IMR-90 (cell line): ENCODE measurements at regions not wholly inside any gene's neighbourhood (a gene's known extent, or its start where the extent isn't known, plus 50 kb on each side); places are given as distances from the start of the nearest gene placed in this dataset.

Experiments used
- ATAC-seq: fragments of 200-7000 bp; cut with Tn5 transposase; 2 replicates; pipeline ENCODE4 v1.9.1; 2020; ENCODE audit warnings: low read depth, mild to moderate bottlenecking, moderate library complexity
- BruUV-seq: library from RNA; stranded (reverse); fragments of 400-500 nt; replicated peaks from 2 replicates; lab custom pipeline; 2021; lab: Mats Ljungman, UMichigan
- CTCF ChIA-PET: fragments of 300-600 bp; formaldehyde crosslinking; extraction: SDS; loops from one replicate; lab custom pipeline; 2021; ENCODE audit warnings: antibody characterized with exemption; lab: Yijun Ruan, JAX
- POLR2A ChIA-PET: fragments of 300-600 bp; sonication (Branson Sonifier 250); formaldehyde crosslinking; loops from one replicate; lab custom pipeline; 2022; ENCODE audit warnings: antibody characterized with exemption; ENCODE audit not compliant: unreplicated experiment; lab: Charles Lee
- DNase-seq: peaks from one replicate; pipeline ENCODE4 v3.0.0; 2013
- H2AFZ ChIP-seq: replicated peaks from 2 replicates; pipeline ENCODE3; 2013; ENCODE audit warnings: low read length, mild to moderate bottlenecking; ENCODE audit not compliant: poor library complexity
- H2AK5ac ChIP-seq: 2 replicates; pipeline ENCODE4 v1.6.1; 2013; ENCODE audit warnings: low read depth, low read length, inconsistent platforms
- H2AK9ac ChIP-seq: replicated peaks from 2 replicates; pipeline ENCODE3; 2013; ENCODE audit warnings: mild to moderate bottlenecking, low read depth, low read length, moderate library complexity; ENCODE audit not compliant: poor library complexity
- H2BK120ac ChIP-seq: 2 replicates; pipeline ENCODE4 v1.6.1; 2013; ENCODE audit warnings: low read depth, low read length, inconsistent platforms
- H2BK15ac ChIP-seq: 3 replicates; pipeline ENCODE4 v1.6.1; 2013; ENCODE audit warnings: low read depth, low read length, inconsistent platforms
- H2BK20ac ChIP-seq: 2 replicates; pipeline ENCODE4 v1.6.1; 2013; ENCODE audit warnings: low read depth, mild to moderate bottlenecking, inconsistent platforms, low read length, moderate library complexity
- H2BK5ac ChIP-seq: 2 replicates; pipeline ENCODE4 v1.6.1; 2013; ENCODE audit warnings: mild to moderate bottlenecking, low read depth, low read length, inconsistent platforms; ENCODE audit not compliant: poor library complexity, severe bottlenecking
- H3K14ac ChIP-seq: replicated peaks from 2 replicates; pipeline ENCODE4 v1.6.1; 2013; ENCODE audit warnings: low read depth, low read length, inconsistent platforms
- H3K18ac ChIP-seq: 2 replicates; pipeline ENCODE4 v1.6.1; 2013; ENCODE audit warnings: low read depth, low read length, control low read depth
- H3K23ac ChIP-seq: 2 replicates; pipeline ENCODE4 v1.6.1; 2013; ENCODE audit warnings: low read depth, low read length, inconsistent platforms
- H3K27ac ChIP-seq: 2 replicates; pipeline ENCODE4 v1.5.1; 2013; ENCODE audit warnings: mild to moderate bottlenecking, control low read depth, low read length; ENCODE audit not compliant: insufficient read depth
- H3K27me3 ChIP-seq: 2 replicates; pipeline ENCODE4 v1.6.1; 2013; ENCODE audit warnings: low read length; ENCODE audit not compliant: control insufficient read depth, insufficient read depth
- H3K36me3 ChIP-seq: 2 replicates; pipeline ENCODE4 v1.6.1; 2013; ENCODE audit warnings: low read length, mixed read lengths; ENCODE audit not compliant: control insufficient read depth, insufficient read depth
- H3K4ac ChIP-seq: 2 replicates; pipeline ENCODE4 v1.6.1; 2013; ENCODE audit warnings: low read depth, low read length, inconsistent platforms
- H3K4me1 ChIP-seq: 2 replicates; pipeline ENCODE4 v1.6.1; 2013; ENCODE audit warnings: low read length, mixed read lengths; ENCODE audit not compliant: control insufficient read depth, insufficient read depth
- H3K4me2 ChIP-seq: 2 replicates; pipeline ENCODE4 v1.6.1; 2013; ENCODE audit warnings: low read depth, mild to moderate bottlenecking, control low read depth, low read length, moderate library complexity
- H3K4me3 ChIP-seq: 2 replicates; pipeline ENCODE4 v1.5.1; 2013; ENCODE audit warnings: low read depth, mild to moderate bottlenecking, control low read depth, low read length, moderate library complexity; ENCODE audit not compliant: insufficient read depth
- H3K56ac ChIP-seq: 2 replicates; pipeline ENCODE4 v1.6.1; 2013; ENCODE audit warnings: low read length, inconsistent platforms; ENCODE audit not compliant: insufficient read depth; ENCODE audit errors: extremely low read depth
- H3K79me1 ChIP-seq, 2 experiments: 2 replicates each; pipeline ENCODE4 v1.6.1; 2013; ENCODE audit warnings: low read length in 2 of 2, inconsistent platforms in 1 of 2, low read depth in 1 of 2
- H3K9ac ChIP-seq: 2 replicates; pipeline ENCODE4 v1.6.1; 2013; ENCODE audit warnings: low read depth, low read length, control low read depth
- H3K9me1 ChIP-seq: 2 replicates; pipeline ENCODE4 v1.6.1; 2013; ENCODE audit warnings: low read length, inconsistent platforms; ENCODE audit not compliant: insufficient read depth
- H3K9me3 ChIP-seq: 2 replicates; pipeline ENCODE4 v1.6.1; 2013; ENCODE audit warnings: low read length; ENCODE audit not compliant: control insufficient read depth, insufficient read depth
- H4K20me1 ChIP-seq: 2 replicates; pipeline ENCODE4 v1.6.1; 2013; ENCODE audit warnings: low read length, inconsistent platforms; ENCODE audit not compliant: insufficient read depth
- H4K5ac ChIP-seq: 2 replicates; pipeline ENCODE4 v1.6.1; 2013; ENCODE audit warnings: mild to moderate bottlenecking, low read depth, low read length, control low read depth
- H4K8ac ChIP-seq, 2 experiments: 2 replicates each; pipeline ENCODE4 v1.6.1; 2013; ENCODE audit warnings: low read depth in 2 of 2, low read length in 2 of 2, control low read depth in 1 of 2, inconsistent platforms in 1 of 2
- H4K91ac ChIP-seq: 2 replicates; pipeline ENCODE4 v1.6.1; 2013; ENCODE audit warnings: low read depth, low read length, inconsistent platforms; ENCODE audit not compliant: insufficient read depth
- BHLHE40 ChIP-seq: fragments of 150-350 bp; IDR thresholded peaks from 2 replicates; pipeline ENCODE4 v1.6.1; 2016; ENCODE audit warnings: mild to moderate bottlenecking, low read depth, low read length
- CEBPB ChIP-seq: IDR thresholded peaks from 2 replicates; pipeline ENCODE4 v1.6.1; 2012; ENCODE audit warnings: low read depth, low read length, improper control_type of control experiment
- CHD1 ChIP-seq: IDR thresholded peaks from 2 replicates; pipeline ENCODE4 v1.6.1; 2012; ENCODE audit warnings: low read depth, low read length, improper control_type of control experiment
- FOS ChIP-seq: fragments of 150-350 bp; IDR thresholded peaks from 2 replicates; pipeline ENCODE4 v1.6.1; 2016; ENCODE audit warnings: low read depth, low read length
- MAFK ChIP-seq: IDR thresholded peaks from 2 replicates; pipeline ENCODE4 v1.6.1; 2012; ENCODE audit warnings: low read depth, low read length, improper control_type of control experiment
- MAZ ChIP-seq: IDR thresholded peaks from 2 replicates; pipeline ENCODE4 v1.6.1; 2012; ENCODE audit warnings: low read depth, mild to moderate bottlenecking, low read length, improper control_type of control experiment, moderate library complexity, borderline replicate concordance
- MXI1 ChIP-seq: IDR thresholded peaks from 2 replicates; pipeline ENCODE4 v1.6.1; 2012; ENCODE audit warnings: low read depth, mild to moderate bottlenecking, low read length, moderate library complexity, borderline replicate concordance
- NFE2L2 ChIP-seq: fragments of 150-350 bp; IDR thresholded peaks from 2 replicates; pipeline ENCODE4 v1.6.1; 2016; ENCODE audit warnings: low read depth, mild to moderate bottlenecking, low read length
- POLR2A ChIP-seq: IDR thresholded peaks from 2 replicates; pipeline ENCODE4 v1.6.1; 2012; ENCODE audit warnings: mild to moderate bottlenecking, low read depth, low read length
- RAD21 ChIP-seq: IDR thresholded peaks from 2 replicates; pipeline ENCODE4 v1.6.1; 2012; ENCODE audit warnings: low read length, improper control_type of control experiment
- RCOR1 ChIP-seq: IDR thresholded peaks from 2 replicates; pipeline ENCODE4 v1.6.1; 2012; ENCODE audit warnings: mild to moderate bottlenecking, low read length, improper control_type of control experiment; ENCODE audit not compliant: insufficient replicate concordance
- RFX5 ChIP-seq: IDR thresholded peaks from 2 replicates; pipeline ENCODE4 v1.8.0; 2012; ENCODE audit warnings: low read depth, mild to moderate bottlenecking, low read length, moderate library complexity
- SMC3 ChIP-seq: fragments of 150-350 bp; IDR thresholded peaks from 2 replicates; pipeline ENCODE4 v1.6.1; 2016; ENCODE audit warnings: low read depth, mild to moderate bottlenecking, antibody characterized with exemption, low read length, moderate library complexity
- WGBS, 2 experiments: methylation state at CpG; one replicate each; pipeline versions ENCODE4 v1.1.5 to v1.1.7; 2013; ENCODE audit warnings: missing lambda C conversion rate in 2 of 2; ENCODE audit not compliant: insufficient read length in 1 of 2; ENCODE audit errors: extremely low coverage in 2 of 2; 5-methylcytosine and 5-hydroxymethylcytosine counted together
- dilution Hi-C: fragments of 300-500 bp; cut with HindIII; formaldehyde crosslinking; loops from one replicate; pipeline ENCODE4 v1.14.3; 2018; ENCODE audit warnings: low sequenced_read_pairs; ENCODE audit not compliant: unreplicated experiment
- in situ Hi-C: fragments of 300-500 bp; cut with MboI; formaldehyde crosslinking; loops from 3 replicates; pipeline ENCODE4 v1.14.3; 2019; ENCODE audit warnings: low sequenced_read_pairs, inconsistent platforms, mixed read lengths
- intact Hi-C: fragments of 100-400 bp; cut with micrococcal nuclease; formaldehyde crosslinking; loops from 2 replicates; pipeline ENCODE4 v1.10.0; 2022
- TF ChIP-seq, protein P1 (sequence below): fragments of 150-350 bp; IDR thresholded peaks from 2 replicates; pipeline ENCODE4 v1.6.1; 2017; ENCODE audit warnings: mild to moderate bottlenecking, antibody characterized with exemption, low read length, low read depth
- TF ChIP-seq, protein P2 (sequence below): conservative IDR thresholded peaks from 2 replicates; pipeline ENCODE4 v1.5.1; 2012; ENCODE audit warnings: mild to moderate bottlenecking, low read depth, low read length, improper control_type of control experiment
- TF ChIP-seq, protein P3 (sequence below): fragments of 150-350 bp; IDR thresholded peaks from 2 replicates; pipeline ENCODE4 v1.6.1; 2016; ENCODE audit warnings: low read depth, mild to moderate bottlenecking, low read length, moderate library complexity, borderline replicate concordance

- in situ Hi-C loops, result no loop called here
- CTCF ChIA-PET, result no interaction called here
- DNase-seq, result peak; percentile 7
Measured at GRCh38 chr5:79876456-79876855, 114.6 kb downstream of the MTX3 start.

More at GRCh38 chr5:79876456-79876855, 114.6 kb downstream of the MTX3 start:
- H3K4ac ChIP-seq, result no peak overlapping the region
- H2BK15ac ChIP-seq, result no peak overlapping the region
- no peaks in the 10 kb centered on the region for H3K9me3 ChIP-seq
- H3K56ac ChIP-seq, result no peak overlapping the region
- H2AK5ac ChIP-seq, result no peak overlapping the region
- BruUV-seq, result no TSS peak
- TF ChIP-seq, protein P1, sequence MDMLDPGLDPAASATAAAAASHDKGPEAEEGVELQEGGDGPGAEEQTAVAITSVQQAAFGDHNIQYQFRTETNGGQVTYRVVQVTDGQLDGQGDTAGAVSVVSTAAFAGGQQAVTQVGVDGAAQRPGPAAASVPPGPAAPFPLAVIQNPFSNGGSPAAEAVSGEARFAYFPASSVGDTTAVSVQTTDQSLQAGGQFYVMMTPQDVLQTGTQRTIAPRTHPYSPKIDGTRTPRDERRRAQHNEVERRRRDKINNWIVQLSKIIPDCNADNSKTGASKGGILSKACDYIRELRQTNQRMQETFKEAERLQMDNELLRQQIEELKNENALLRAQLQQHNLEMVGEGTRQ, result no peak
- TF ChIP-seq RCOR1 (no peak), FOS (no peak), MAFK (no peak), SMC3 (no peak), CHD1 (no peak), RAD21 (no peak), CEBPB (no peak), MXI1 (no peak), MAZ (no peak), POLR2A (no peak), BHLHE40 (no peak), NFE2L2 (no peak), RFX5 (no peak)
- TF ChIP-seq, protein P2, sequence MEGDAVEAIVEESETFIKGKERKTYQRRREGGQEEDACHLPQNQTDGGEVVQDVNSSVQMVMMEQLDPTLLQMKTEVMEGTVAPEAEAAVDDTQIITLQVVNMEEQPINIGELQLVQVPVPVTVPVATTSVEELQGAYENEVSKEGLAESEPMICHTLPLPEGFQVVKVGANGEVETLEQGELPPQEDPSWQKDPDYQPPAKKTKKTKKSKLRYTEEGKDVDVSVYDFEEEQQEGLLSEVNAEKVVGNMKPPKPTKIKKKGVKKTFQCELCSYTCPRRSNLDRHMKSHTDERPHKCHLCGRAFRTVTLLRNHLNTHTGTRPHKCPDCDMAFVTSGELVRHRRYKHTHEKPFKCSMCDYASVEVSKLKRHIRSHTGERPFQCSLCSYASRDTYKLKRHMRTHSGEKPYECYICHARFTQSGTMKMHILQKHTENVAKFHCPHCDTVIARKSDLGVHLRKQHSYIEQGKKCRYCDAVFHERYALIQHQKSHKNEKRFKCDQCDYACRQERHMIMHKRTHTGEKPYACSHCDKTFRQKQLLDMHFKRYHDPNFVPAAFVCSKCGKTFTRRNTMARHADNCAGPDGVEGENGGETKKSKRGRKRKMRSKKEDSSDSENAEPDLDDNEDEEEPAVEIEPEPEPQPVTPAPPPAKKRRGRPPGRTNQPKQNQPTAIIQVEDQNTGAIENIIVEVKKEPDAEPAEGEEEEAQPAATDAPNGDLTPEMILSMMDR, result no peak
- TF ChIP-seq, protein P3, sequence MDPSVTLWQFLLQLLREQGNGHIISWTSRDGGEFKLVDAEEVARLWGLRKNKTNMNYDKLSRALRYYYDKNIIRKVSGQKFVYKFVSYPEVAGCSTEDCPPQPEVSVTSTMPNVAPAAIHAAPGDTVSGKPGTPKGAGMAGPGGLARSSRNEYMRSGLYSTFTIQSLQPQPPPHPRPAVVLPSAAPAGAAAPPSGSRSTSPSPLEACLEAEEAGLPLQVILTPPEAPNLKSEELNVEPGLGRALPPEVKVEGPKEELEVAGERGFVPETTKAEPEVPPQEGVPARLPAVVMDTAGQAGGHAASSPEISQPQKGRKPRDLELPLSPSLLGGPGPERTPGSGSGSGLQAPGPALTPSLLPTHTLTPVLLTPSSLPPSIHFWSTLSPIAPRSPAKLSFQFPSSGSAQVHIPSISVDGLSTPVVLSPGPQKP, result no peak
- H3K9ac ChIP-seq, result no peak overlapping the region
- POLR2A ChIA-PET, result no interaction called here
- H3K4me3 ChIP-seq, result no peak overlapping the region
- no peak overlapping the region for H3K4me2 ChIP-seq
- ATAC-seq, result no peak; the same call in 1 of the 2 replicates
- no peak overlapping the region for H4K91ac ChIP-seq
- dilution Hi-C loops, result no loop called here
- H3K23ac ChIP-seq, result no peak overlapping the region
- H2BK20ac ChIP-seq, result no peak overlapping the region
- no peaks in the 10 kb centered on the region for H3K4me1 ChIP-seq
- H3K14ac ChIP-seq, result no peak overlapping the region
- no peak overlapping the region for H2AFZ ChIP-seq
- H2BK120ac ChIP-seq, result no peak overlapping the region
- H3K9me1 ChIP-seq, result no peaks in the 10 kb centered on the region
- H3K27ac ChIP-seq, result no peak overlapping the region
- peaks cover 16% of the 10 kb centered on the region for H3K27me3 ChIP-seq
- H3K18ac ChIP-seq, result no peak overlapping the region
- H4K20me1 ChIP-seq, result no peaks in the 10 kb centered on the region
- no peak overlapping the region for H2BK5ac ChIP-seq
- no peaks in the 10 kb centered on the region for H3K79me1 ChIP-seq
- no peaks in the 10 kb centered on the region for H3K36me3 ChIP-seq
- H4K8ac ChIP-seq, result no peak overlapping the region
- H2AK9ac ChIP-seq, result no peak overlapping the region
- no CpG with 5 or more reads among the region's 1 CpG for WGBS, 2 experiments
- intact Hi-C loops, result no loop called here
- H4K5ac ChIP-seq, result no peak overlapping the region
